GM12873 (cell line): ENCODE measurements at regions not wholly inside any gene's neighbourhood (a gene's known extent, or its start where the extent isn't known, plus 50 kb on each side); places are given as distances from the start of the nearest gene placed in this dataset.

ENCODE experiments used
- TF ChIP-seq, protein P1 (sequence below): IDR thresholded peaks from 2 replicates; pipeline ENCODE4 v1.5.1; 2012; ENCODE audit warnings: low read depth, mild to moderate bottlenecking, moderate library complexity, low read length, control low read depth; ENCODE audit not compliant: insufficient read depth; ENCODE audit errors: missing control alignments

DNA sequence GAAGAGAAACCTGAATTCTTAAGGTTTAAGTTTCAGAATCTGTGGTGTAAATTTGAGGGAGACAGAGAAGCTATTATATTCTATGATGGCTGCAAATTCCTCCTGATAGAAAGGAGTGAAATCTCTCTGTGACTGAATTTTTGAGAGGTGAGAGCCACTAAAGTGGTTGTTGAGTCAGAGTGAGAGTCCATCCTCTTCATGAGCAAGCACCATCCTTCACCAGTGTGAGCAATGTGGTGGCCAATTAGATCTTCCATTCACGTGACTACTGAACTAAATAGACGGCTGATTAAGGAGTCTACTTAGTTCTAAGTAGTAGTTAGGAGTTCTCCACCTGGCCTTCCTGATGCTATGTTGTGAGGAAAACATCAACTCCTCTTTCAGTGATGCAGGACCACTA, 147.8 kb upstream of the CCNH start:
- TF ChIP-seq, protein P1, sequence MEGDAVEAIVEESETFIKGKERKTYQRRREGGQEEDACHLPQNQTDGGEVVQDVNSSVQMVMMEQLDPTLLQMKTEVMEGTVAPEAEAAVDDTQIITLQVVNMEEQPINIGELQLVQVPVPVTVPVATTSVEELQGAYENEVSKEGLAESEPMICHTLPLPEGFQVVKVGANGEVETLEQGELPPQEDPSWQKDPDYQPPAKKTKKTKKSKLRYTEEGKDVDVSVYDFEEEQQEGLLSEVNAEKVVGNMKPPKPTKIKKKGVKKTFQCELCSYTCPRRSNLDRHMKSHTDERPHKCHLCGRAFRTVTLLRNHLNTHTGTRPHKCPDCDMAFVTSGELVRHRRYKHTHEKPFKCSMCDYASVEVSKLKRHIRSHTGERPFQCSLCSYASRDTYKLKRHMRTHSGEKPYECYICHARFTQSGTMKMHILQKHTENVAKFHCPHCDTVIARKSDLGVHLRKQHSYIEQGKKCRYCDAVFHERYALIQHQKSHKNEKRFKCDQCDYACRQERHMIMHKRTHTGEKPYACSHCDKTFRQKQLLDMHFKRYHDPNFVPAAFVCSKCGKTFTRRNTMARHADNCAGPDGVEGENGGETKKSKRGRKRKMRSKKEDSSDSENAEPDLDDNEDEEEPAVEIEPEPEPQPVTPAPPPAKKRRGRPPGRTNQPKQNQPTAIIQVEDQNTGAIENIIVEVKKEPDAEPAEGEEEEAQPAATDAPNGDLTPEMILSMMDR, result no peak

DNA sequence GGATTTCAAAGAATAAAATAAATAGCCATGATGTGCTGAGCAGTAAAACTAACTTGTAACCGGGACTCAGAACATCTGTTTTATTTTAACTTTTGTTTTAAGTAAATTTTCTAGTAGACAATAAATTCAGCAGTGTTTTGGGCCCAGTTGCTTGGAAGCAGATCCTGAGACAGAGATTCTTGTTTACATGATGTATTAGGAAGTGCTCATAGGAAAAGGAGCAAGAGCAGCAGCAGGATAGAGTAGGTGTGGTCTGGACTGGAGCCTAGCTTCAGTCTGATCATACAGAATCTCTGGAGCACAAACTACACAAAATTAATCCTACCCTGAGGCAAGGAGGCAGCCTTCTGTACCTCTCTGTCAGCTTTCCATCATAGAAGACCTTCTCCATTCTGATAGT, 139.2 kb upstream of the CCNH start:
- TF ChIP-seq, protein P1, result no peak

DNA sequence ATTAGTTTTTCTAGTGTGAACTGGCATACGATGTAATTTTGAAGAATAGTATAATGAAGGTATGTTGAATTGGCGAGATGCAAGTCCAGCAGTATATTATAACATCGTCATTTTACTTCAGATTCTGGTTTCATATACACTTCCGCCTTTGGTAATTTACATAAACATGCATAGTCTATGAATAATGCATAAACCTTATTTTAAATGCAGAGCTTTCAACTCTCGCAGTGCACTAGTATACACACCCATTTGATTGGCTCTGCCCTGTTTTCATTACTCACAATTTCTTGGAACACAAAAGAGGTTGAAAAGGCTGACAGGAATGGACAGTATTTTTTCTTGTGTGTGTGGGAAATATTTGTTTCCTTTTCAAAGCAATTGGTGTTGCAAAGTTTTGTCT, 128.9 kb upstream of the CCNH start:
- TF ChIP-seq, protein P1, result no peak

DNA sequence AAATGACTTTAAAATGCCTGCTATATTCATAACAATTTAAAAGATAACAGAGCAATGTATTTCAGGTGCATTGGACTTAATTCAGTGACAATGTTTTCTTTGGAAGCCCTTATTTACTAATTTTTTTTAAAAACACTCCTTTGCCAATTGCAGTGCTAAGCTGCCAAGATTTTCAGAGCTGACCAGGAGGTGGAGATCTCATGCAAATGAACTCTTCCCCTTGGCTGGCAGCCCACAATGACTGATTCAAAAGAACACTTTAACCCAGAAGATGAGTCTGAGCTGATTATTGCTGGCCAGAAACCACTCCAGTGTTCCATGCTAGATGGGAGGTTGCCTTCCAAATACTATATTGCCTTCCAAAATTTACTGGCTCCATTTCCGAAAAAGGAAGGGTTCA, 128.3 kb upstream of the CCNH start:
- TF ChIP-seq, protein P1, result no peak

DNA sequence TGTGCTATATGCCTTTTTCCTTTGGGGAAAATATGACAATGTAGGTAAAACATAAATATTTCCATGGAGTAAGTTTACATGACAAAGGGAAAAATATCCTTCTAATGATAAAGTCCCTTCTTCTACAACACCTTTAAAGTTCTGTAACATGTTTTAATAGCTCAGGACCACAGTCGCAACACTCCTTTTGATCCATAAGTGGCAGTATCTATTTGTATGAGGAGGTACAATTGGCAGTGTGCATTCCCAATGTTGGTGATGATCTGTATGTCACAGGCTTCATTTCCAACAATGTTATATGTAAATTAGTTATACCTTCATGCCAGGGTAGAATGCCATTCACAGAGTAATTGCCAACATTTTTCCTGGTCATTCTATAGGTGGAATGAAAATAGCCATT, 127.1 kb upstream of the CCNH start:
- TF ChIP-seq, protein P1, result no peak

DNA sequence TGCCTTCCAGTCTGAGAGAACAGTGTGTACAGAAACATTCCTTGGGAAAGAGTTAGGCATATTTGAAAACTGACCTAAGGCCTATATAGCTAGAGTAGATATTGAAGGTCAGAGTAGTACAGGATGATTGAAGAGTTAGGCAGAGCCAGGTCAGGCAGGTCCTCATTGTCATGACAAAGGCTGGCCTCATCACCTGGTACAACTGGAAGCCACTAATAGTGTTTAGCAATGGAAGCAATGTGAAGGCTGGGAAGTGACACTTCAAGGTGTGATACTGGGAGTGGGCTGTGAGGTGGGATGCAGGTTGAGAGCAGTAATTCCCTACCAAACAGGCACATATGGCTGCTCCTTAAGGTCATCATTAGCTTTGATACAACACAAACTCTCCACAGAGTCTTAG, 123.6 kb upstream of the CCNH start:
- TF ChIP-seq, protein P1, result no peak

DNA sequence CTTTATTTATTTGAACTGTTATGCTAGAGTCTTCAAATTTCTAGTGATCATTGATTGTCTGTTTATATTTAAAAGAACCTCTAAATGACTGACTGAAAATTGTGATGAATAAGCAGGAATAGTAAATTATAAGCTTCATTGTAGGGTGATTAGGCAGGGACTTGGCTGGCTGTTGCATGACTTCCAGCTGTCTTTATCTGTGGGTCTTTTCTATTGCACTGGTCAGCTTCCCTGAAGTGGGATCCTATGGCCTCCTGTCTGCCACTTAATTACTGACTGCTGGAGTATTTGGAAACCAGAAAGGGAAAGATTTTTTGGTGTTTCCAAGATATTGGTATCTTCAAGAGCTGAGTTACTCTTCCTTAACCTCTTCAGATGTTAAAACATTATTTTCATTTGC, 123.0 kb upstream of the CCNH start:
- TF ChIP-seq, protein P1, result no peak
